GM12864 (cell line): ENCODE measurements at regions not wholly inside any gene's neighbourhood (a gene's known extent, or its start where the extent isn't known, plus 50 kb on each side); places are given as distances from the start of the nearest gene placed in this dataset.

ENCODE experiments used
- DNase-seq: peaks from one replicate; pipeline ENCODE4 v3.0.0-alpha.2; 2011; ENCODE audit warnings: low read depth
- H3K4me3 ChIP-seq: 2 replicates; pipeline ENCODE4 v1.5.1; 2011; ENCODE audit warnings: mild to moderate bottlenecking, low read depth, low read length, control low read depth
- TF ChIP-seq, protein P1 (sequence below): IDR thresholded peaks from 2 replicates; pipeline ENCODE4 v1.5.1; 2011; ENCODE audit warnings: low read depth, mild to moderate bottlenecking, moderate library complexity, low read length, control low read depth, inconsistent platforms; ENCODE audit errors: missing control alignments

- DNase-seq, result no peak
- no peak overlapping the region for H3K4me3 ChIP-seq
- TF ChIP-seq, protein P1, sequence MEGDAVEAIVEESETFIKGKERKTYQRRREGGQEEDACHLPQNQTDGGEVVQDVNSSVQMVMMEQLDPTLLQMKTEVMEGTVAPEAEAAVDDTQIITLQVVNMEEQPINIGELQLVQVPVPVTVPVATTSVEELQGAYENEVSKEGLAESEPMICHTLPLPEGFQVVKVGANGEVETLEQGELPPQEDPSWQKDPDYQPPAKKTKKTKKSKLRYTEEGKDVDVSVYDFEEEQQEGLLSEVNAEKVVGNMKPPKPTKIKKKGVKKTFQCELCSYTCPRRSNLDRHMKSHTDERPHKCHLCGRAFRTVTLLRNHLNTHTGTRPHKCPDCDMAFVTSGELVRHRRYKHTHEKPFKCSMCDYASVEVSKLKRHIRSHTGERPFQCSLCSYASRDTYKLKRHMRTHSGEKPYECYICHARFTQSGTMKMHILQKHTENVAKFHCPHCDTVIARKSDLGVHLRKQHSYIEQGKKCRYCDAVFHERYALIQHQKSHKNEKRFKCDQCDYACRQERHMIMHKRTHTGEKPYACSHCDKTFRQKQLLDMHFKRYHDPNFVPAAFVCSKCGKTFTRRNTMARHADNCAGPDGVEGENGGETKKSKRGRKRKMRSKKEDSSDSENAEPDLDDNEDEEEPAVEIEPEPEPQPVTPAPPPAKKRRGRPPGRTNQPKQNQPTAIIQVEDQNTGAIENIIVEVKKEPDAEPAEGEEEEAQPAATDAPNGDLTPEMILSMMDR, result no peak
These were observed 121.5 kb downstream of the WSCD1 start for GRCh38 chr17:6191405-6192324.

DNA sequence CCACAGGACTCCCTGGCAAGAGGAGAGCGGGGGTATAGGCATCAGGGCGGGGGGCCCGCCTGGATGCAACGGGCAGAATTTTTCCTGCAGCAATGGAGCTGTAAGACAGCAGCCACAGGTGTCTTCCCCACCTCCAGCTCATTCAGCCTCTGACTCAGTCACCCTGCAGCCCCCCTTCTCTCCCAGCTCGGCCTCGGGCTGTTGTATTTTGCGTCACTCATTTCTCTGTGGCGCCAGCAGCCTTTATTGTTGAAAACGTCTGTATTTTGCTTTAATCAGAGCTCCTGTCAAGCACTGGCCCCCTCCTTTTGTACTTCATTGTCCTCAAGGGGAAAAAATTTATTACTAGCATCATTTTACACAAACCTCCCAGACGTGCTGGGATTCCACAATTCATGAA, 117.7 kb downstream of the WSCD1 start:
- no peak overlapping the region for H3K4me3 ChIP-seq
- TF ChIP-seq, protein P1, result no peak
- DNase-seq, result no peak

- TF ChIP-seq, protein P1, result no peak
- H3K4me3 ChIP-seq, result no peak overlapping the region
- DNase-seq, result no peak
These were observed 116.8 kb downstream of the WSCD1 start for GRCh38 chr17:6186998-6187397.

GRCh38 chr17:6184508-6184907, 114.3 kb downstream of the WSCD1 start:
- no peak for DNase-seq
- H3K4me3 ChIP-seq, result no peak overlapping the region
- TF ChIP-seq, protein P1, result no peak

- TF ChIP-seq, protein P1, result no peak
- DNase-seq, result no peak
- H3K4me3 ChIP-seq, result no peak overlapping the region
These were observed 108.8 kb downstream of the WSCD1 start for GRCh38 chr17:6179017-6179416.

DNA sequence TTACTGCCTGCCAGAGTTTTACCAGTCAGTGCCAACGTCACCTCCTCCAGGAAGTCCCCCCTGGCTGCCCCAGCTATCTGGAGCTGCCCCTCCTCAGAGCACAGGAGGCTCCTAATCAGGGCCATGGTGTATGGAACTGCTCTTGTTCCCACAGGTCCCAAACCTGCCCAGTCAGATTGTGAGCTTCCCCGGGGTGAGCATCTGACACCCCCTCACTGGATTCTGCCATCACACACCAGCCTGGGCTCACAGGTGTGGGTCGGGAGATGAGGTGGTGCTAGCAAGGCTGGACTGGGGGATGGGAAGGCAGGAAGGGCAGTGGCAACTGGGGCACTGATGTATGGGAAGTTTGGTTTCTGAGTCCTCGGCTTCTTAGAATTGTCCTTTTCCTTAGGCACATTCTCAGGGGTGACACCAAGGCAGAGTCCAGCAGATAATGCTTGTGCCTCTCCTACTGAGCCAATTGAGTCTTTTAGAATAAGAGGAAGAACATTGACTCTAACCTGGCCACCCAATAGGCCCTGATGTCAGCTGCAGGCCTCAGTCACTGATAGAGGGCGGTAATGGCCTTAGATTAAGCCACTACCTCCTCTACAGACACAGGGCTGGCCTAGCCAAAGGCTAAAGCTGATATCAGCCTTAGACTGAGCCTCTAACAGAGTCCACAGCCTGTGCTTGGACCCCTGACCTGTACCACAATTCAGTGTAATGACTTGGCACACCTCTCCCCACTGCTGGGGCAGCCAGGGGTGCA, 107.9 kb downstream of the WSCD1 start:
- DNase-seq, result no peak
- TF ChIP-seq, protein P1, result no peak
- no peak overlapping the region for H3K4me3 ChIP-seq
